ENCODE measurements at regions not wholly inside any gene's neighbourhood (a gene's known extent, or its start where the extent isn't known, plus 50 kb on each side); places are given as distances from the start of the nearest gene placed in this dataset.

- TF ChIP-seq MAX (IDR thresholded peaks at IDR 0.05; ENCODE audit: low read depth, low read length) (no peak), NBN (IDR thresholded peaks at IDR 0.05) (no peak), CTCF (IDR thresholded peaks at IDR 0.05 in 2 of 3, conservative IDR thresholded peaks at IDR 0.05 in 1 of 3; ENCODE audit: control insufficient read depth in 2 of 3, extremely low read depth in 1 of 3, insufficient read depth in 1 of 3, low read depth in 3 of 3, low read length in 3 of 3) (no peak), IKZF1 (conservative IDR thresholded peaks at IDR 0.05) (no peak), ATF2 (IDR thresholded peaks at IDR 0.05; ENCODE audit: low read length) (no peak), GATAD2B (conservative IDR thresholded peaks at IDR 0.05; ENCODE audit: low read depth) (no peak), PBX3 (IDR thresholded peaks at IDR 0.05; ENCODE audit: insufficient replicate concordance, low read depth, low read length) (no peak)
Measured at GRCh38 chr5:164354139-164354751, 848.8 kb downstream of the MAT2B start (continued).

All from GM12878 (cell line).